ENCODE measurements at regions not wholly inside any gene's neighbourhood (a gene's known extent, or its start where the extent isn't known, plus 50 kb on each side); places are given as distances from the start of the nearest gene placed in this dataset.

- no peak overlapping the region for H3K4ac ChIP-seq (ENCODE audit: low read depth, low read length)
- no peaks in the 10 kb centered on the region for H3K9me3 ChIP-seq (ENCODE audit: insufficient read depth, low read depth, low read length)
- H3K79me2 ChIP-seq (ENCODE audit: control insufficient read depth, insufficient read depth, low read length, poor library complexity): no peaks in the 10 kb centered on the region
- H2BK120ac ChIP-seq (ENCODE audit: insufficient read depth, low read length, poor library complexity): no peak overlapping the region
- no peaks in the 10 kb centered on the region for H3K79me1 ChIP-seq (ENCODE audit: low read length)
- WGBS (ENCODE audit: extremely low coverage, insufficient coverage, insufficient read length): no CpG with 5 or more reads among the region's 8 CpGs
- H4K8ac ChIP-seq (ENCODE audit: low read depth, low read length): no peak overlapping the region
- H3K14ac ChIP-seq (ENCODE audit: low read length): no peak overlapping the region
- H3K4me3 ChIP-seq (ENCODE audit: low read depth, low read length): no peak overlapping the region
- no peak overlapping the region for H4K12ac ChIP-seq (ENCODE audit: low read depth, low read length)
- no peak overlapping the region for H3K23ac ChIP-seq (ENCODE audit: low read length)
- no peak overlapping the region for H2BK12ac ChIP-seq (ENCODE audit: low read length)
- no peak overlapping the region for H4K91ac ChIP-seq (ENCODE audit: low read depth, low read length)
- no peaks in the 10 kb centered on the region for H3K4me1 ChIP-seq (ENCODE audit: control insufficient read depth in 1 of 2, insufficient read depth in 2 of 2, low read length in 2 of 2)
- no peak overlapping the region for H2BK5ac ChIP-seq (ENCODE audit: low read depth, low read length, poor library complexity)
- no peak overlapping the region for H3K9ac ChIP-seq (ENCODE audit: low read length)
- H3K27me3 ChIP-seq (ENCODE audit: insufficient read depth, low read length): no peaks in the 10 kb centered on the region
- H2AK5ac ChIP-seq (ENCODE audit: low read length): no peak overlapping the region
- H3K4me2 ChIP-seq (ENCODE audit: low read length): no peak overlapping the region
- no peak overlapping the region for H3K18ac ChIP-seq (ENCODE audit: low read length)
- no peak for DNase-seq
- H3K27ac ChIP-seq (ENCODE audit: low read depth, low read length): no peak overlapping the region
- no peaks in the 10 kb centered on the region for H3K36me3 ChIP-seq (ENCODE audit: control insufficient read depth in 1 of 2, insufficient read depth in 2 of 2, low read length in 2 of 2)
- H2AFZ ChIP-seq (ENCODE audit: insufficient read depth, low read length, poor library complexity): no peak overlapping the region
Measured at GRCh38 chr16:79933603-79934002, 333.1 kb upstream of the MAF start.

- no peak overlapping the region for H3K23ac ChIP-seq (ENCODE audit: low read length)
- H3K9ac ChIP-seq (ENCODE audit: low read length): no peak overlapping the region
Measured at GRCh38 chr16:79932572-79932971, 332.0 kb upstream of the MAF start.

GRCh38 chr16:79931721-79932120 is 331.2 kb upstream of the MAF start:
- Histone ChIP-seq H3K18ac (ENCODE audit: low read length) (no peak overlapping the region), H3K9me3 (ENCODE audit: insufficient read depth, low read depth, low read length) (no peaks in the 10 kb centered on the region), H2BK12ac (ENCODE audit: low read length) (no peak overlapping the region), H3K4me2 (ENCODE audit: low read length) (no peak overlapping the region), H3K9ac (ENCODE audit: low read length) (no peak overlapping the region), H2AFZ (ENCODE audit: insufficient read depth, low read length, poor library complexity) (no peak overlapping the region), H3K79me1 (ENCODE audit: low read length) (no peaks in the 10 kb centered on the region), H3K36me3 (ENCODE audit: control insufficient read depth in 1 of 2, insufficient read depth in 2 of 2, low read length in 2 of 2) (no peaks in the 10 kb centered on the region), H4K8ac (ENCODE audit: low read depth, low read length) (no peak overlapping the region), H2BK120ac (ENCODE audit: insufficient read depth, low read length, poor library complexity) (no peak overlapping the region), H4K91ac (ENCODE audit: low read depth, low read length) (no peak overlapping the region), H2AK5ac (ENCODE audit: low read length) (no peak overlapping the region), H3K23ac (ENCODE audit: low read length) (no peak overlapping the region), H3K14ac (ENCODE audit: low read length) (no peak overlapping the region), H3K4ac (ENCODE audit: low read depth, low read length) (no peak overlapping the region), H4K12ac (ENCODE audit: low read depth, low read length) (no peak overlapping the region), H2BK5ac (ENCODE audit: low read depth, low read length, poor library complexity) (no peak overlapping the region), H3K4me3 (ENCODE audit: low read depth, low read length) (no peak overlapping the region), H3K27me3 (ENCODE audit: insufficient read depth, low read length) (no peaks in the 10 kb centered on the region), H3K4me1 (ENCODE audit: control insufficient read depth in 1 of 2, insufficient read depth in 2 of 2, low read length in 2 of 2) (no peaks in the 10 kb centered on the region), H3K79me2 (ENCODE audit: control insufficient read depth, insufficient read depth, low read length, poor library complexity) (no peaks in the 10 kb centered on the region), H3K27ac (ENCODE audit: low read depth, low read length) (no peak overlapping the region)
- no CpG with 5 or more reads among the region's 1 CpG for WGBS (ENCODE audit: extremely low coverage, insufficient coverage, insufficient read length)
- DNase-seq: no peak

More at GRCh38 chr16:79932572-79932971, 332.0 kb upstream of the MAF start:
- no peak for DNase-seq
- Histone ChIP-seq H3K4me3 (ENCODE audit: low read depth, low read length) (no peak overlapping the region), H3K27me3 (ENCODE audit: insufficient read depth, low read length) (no peaks in the 10 kb centered on the region), H2BK5ac (ENCODE audit: low read depth, low read length, poor library complexity) (no peak overlapping the region), H4K12ac (ENCODE audit: low read depth, low read length) (no peak overlapping the region), H3K9me3 (ENCODE audit: insufficient read depth, low read depth, low read length) (no peaks in the 10 kb centered on the region), H4K91ac (ENCODE audit: low read depth, low read length) (no peak overlapping the region), H3K18ac (ENCODE audit: low read length) (no peak overlapping the region), H2BK12ac (ENCODE audit: low read length) (no peak overlapping the region), H3K79me2 (ENCODE audit: control insufficient read depth, insufficient read depth, low read length, poor library complexity) (no peaks in the 10 kb centered on the region), H2BK120ac (ENCODE audit: insufficient read depth, low read length, poor library complexity) (no peak overlapping the region), H2AK5ac (ENCODE audit: low read length) (no peak overlapping the region), H3K27ac (ENCODE audit: low read depth, low read length) (no peak overlapping the region), H3K4me1 (ENCODE audit: control insufficient read depth in 1 of 2, insufficient read depth in 2 of 2, low read length in 2 of 2) (no peaks in the 10 kb centered on the region), H3K4me2 (ENCODE audit: low read length) (no peak overlapping the region), H3K36me3 (ENCODE audit: control insufficient read depth in 1 of 2, insufficient read depth in 2 of 2, low read length in 2 of 2) (no peaks in the 10 kb centered on the region), H2AFZ (ENCODE audit: insufficient read depth, low read length, poor library complexity) (no peak overlapping the region), H3K4ac (ENCODE audit: low read depth, low read length) (no peak overlapping the region), H3K14ac (ENCODE audit: low read length) (no peak overlapping the region), H4K8ac (ENCODE audit: low read depth, low read length) (no peak overlapping the region), H3K79me1 (ENCODE audit: low read length) (no peaks in the 10 kb centered on the region)
- WGBS (ENCODE audit: extremely low coverage, insufficient coverage, insufficient read length): no CpG with 5 or more reads among the region's 2 CpGs

GRCh38 chr16:79929260-79929965 is 328.9 kb upstream of the MAF start:
- no peak overlapping the region for H3K4me2 ChIP-seq (ENCODE audit: low read length)
- no peak overlapping the region for H4K91ac ChIP-seq (ENCODE audit: low read depth, low read length)
- H3K36me3 ChIP-seq (ENCODE audit: control insufficient read depth in 1 of 2, insufficient read depth in 2 of 2, low read length in 2 of 2): no peaks in the 10 kb centered on the region
- no peak overlapping the region for H2AK5ac ChIP-seq (ENCODE audit: low read length)
- H4K12ac ChIP-seq (ENCODE audit: low read depth, low read length): no peak overlapping the region
- H3K18ac ChIP-seq (ENCODE audit: low read length): no peak overlapping the region
- no peak overlapping the region for H2BK120ac ChIP-seq (ENCODE audit: insufficient read depth, low read length, poor library complexity)
- H3K4me1 ChIP-seq (ENCODE audit: control insufficient read depth in 1 of 2, insufficient read depth in 2 of 2, low read length in 2 of 2): no peaks in the 10 kb centered on the region
- no peak overlapping the region for H2BK12ac ChIP-seq (ENCODE audit: low read length)
- no peak overlapping the region for H2BK5ac ChIP-seq (ENCODE audit: low read depth, low read length, poor library complexity)
- no peak overlapping the region for H4K8ac ChIP-seq (ENCODE audit: low read depth, low read length)
- no peak overlapping the region for H2AFZ ChIP-seq (ENCODE audit: insufficient read depth, low read length, poor library complexity)
- H3K9ac ChIP-seq (ENCODE audit: low read length): no peak overlapping the region
- H3K4ac ChIP-seq (ENCODE audit: low read depth, low read length): no peak overlapping the region
- H3K79me2 ChIP-seq (ENCODE audit: control insufficient read depth, insufficient read depth, low read length, poor library complexity): no peaks in the 10 kb centered on the region
- no peaks in the 10 kb centered on the region for H3K27me3 ChIP-seq (ENCODE audit: insufficient read depth, low read length)
- H3K79me1 ChIP-seq (ENCODE audit: low read length): no peaks in the 10 kb centered on the region
- no CpG with 5 or more reads among the region's 2 CpGs for WGBS (ENCODE audit: extremely low coverage, insufficient coverage, insufficient read length)
- DNase-seq: no peak
- no peak overlapping the region for H3K14ac ChIP-seq (ENCODE audit: low read length)
- no peak overlapping the region for H3K4me3 ChIP-seq (ENCODE audit: low read depth, low read length)
- no peaks in the 10 kb centered on the region for H3K9me3 ChIP-seq (ENCODE audit: insufficient read depth, low read depth, low read length)
- no peak overlapping the region for H3K27ac ChIP-seq (ENCODE audit: low read depth, low read length)
- H3K23ac ChIP-seq (ENCODE audit: low read length): no peak overlapping the region

All from trophoblast cell (in vitro differentiated cells and primary cell).